PC-3 (cell line): ENCODE measurements at regions not wholly inside any gene's neighbourhood (a gene's known extent, or its start where the extent isn't known, plus 50 kb on each side); places are given as distances from the start of the nearest gene placed in this dataset.

Experiments used
- ATAC-seq: fragments of 200-7000 bp; cut with Tn5 transposase; 2 replicates; pipeline ENCODE4 v1.9.1; 2020; ENCODE audit warnings: mild to moderate bottlenecking, moderate library complexity
- BruUV-seq: library from RNA; stranded (reverse); fragments of 400-500 nt; replicated peaks from 2 replicates; lab custom pipeline; 2021; lab: Mats Ljungman, UMichigan
- CTCF ChIA-PET: fragments of 300-600 bp; sonication (Branson Sonifier 250); formaldehyde crosslinking; loops from one replicate; lab custom pipeline; 2022; ENCODE audit warnings: antibody characterized with exemption; lab: Charles Lee
- POLR2A ChIA-PET: fragments of 300-600 bp; sonication (Branson Sonifier 250); formaldehyde crosslinking; loops from one replicate; lab custom pipeline; 2022; ENCODE audit warnings: antibody characterized with exemption; ENCODE audit not compliant: unreplicated experiment; lab: Charles Lee
- DNase-seq: peaks from one replicate; pipeline ENCODE4 v3.0.0-alpha.2; 2015
- H2AFZ ChIP-seq: fragments of 300-600 bp; sonication (generic); 2 replicates; pipeline ENCODE4 v1.6.0; 2016; ENCODE audit warnings: antibody characterized with exemption, low read length
- H3F3A ChIP-seq: fragments of 300-600 bp; sonication (generic); one replicate; pipeline ENCODE4 v1.6.0; 2017; ENCODE audit warnings: antibody characterized with exemption, low read length, control low read depth, mild to moderate bottlenecking; ENCODE audit not compliant: unreplicated experiment
- H3K27ac ChIP-seq: fragments of 300-600 bp; sonication (generic); 2 replicates; pipeline ENCODE4 v1.5.1; 2016; ENCODE audit warnings: mild to moderate bottlenecking, low read length
- H3K27me3 ChIP-seq: fragments of 300-600 bp; sonication (generic); 2 replicates; pipeline ENCODE4 v1.6.1; 2016; ENCODE audit warnings: low read length, mixed read lengths
- H3K36me3 ChIP-seq: fragments of 300-600 bp; sonication (generic); 2 replicates; pipeline ENCODE4 v1.6.1; 2016; ENCODE audit warnings: low read depth, mixed run types, low read length, mixed read lengths
- H3K4me1 ChIP-seq: fragments of 300-600 bp; sonication (generic); 2 replicates; pipeline ENCODE4 v1.5.1; 2016; ENCODE audit warnings: low read length; ENCODE audit not compliant: insufficient read depth
- H3K4me2 ChIP-seq: fragments of 300-600 bp; sonication (generic); 2 replicates; pipeline ENCODE4 v1.6.0; 2016; ENCODE audit warnings: low read length
- H3K4me3 ChIP-seq: fragments of 300-600 bp; sonication (generic); 2 replicates; pipeline ENCODE4 v1.5.1; 2016; ENCODE audit warnings: mild to moderate bottlenecking, low read length, mixed read lengths
- H3K79me2 ChIP-seq: fragments of 300-600 bp; sonication (generic); 2 replicates; pipeline ENCODE4 v1.6.1; 2017; ENCODE audit warnings: low read length, mixed read lengths
- H3K9ac ChIP-seq: fragments of 300-600 bp; sonication (generic); 2 replicates; pipeline ENCODE4 v1.6.0; 2016; ENCODE audit warnings: mild to moderate bottlenecking, low read length
- H3K9me2 ChIP-seq: fragments of 300-600 bp; sonication (generic); replicated peaks from 2 replicates; pipeline ENCODE4 v1.6.1; 2016; ENCODE audit warnings: mixed run types, low read length, mixed read lengths
- H3K9me3 ChIP-seq: fragments of 300-600 bp; sonication (generic); 2 replicates; pipeline ENCODE4 v1.6.1; 2016; ENCODE audit warnings: low read length, mixed read lengths
- H4K20me1 ChIP-seq: fragments of 300-600 bp; sonication (generic); 2 replicates; pipeline ENCODE4 v1.6.1; 2016; ENCODE audit warnings: low read length, mixed read lengths
- EZH2 ChIP-seq: fragments of 300-600 bp; sonication (generic); IDR thresholded peaks from one replicate; pipeline ENCODE4 v1.6.1; 2017; ENCODE audit warnings: antibody characterized with exemption, mild to moderate bottlenecking, low read length; ENCODE audit not compliant: unreplicated experiment
- EZH2phosphoT487 ChIP-seq: fragments of 300-600 bp; sonication (generic); IDR thresholded peaks from 2 replicates; pipeline ENCODE4 v1.6.1; 2018; ENCODE audit warnings: mild to moderate bottlenecking, antibody characterized with exemption, low read length, borderline replicate concordance
- intact Hi-C: fragments of 100-400 bp; cut with micrococcal nuclease; formaldehyde crosslinking; loops from 2 replicates; pipeline ENCODE4 v1.9.0; 2023
- TF ChIP-seq, protein P1 (sequence below): fragments of 300-600 bp; sonication (generic); conservative IDR thresholded peaks from 2 replicates; pipeline ENCODE4 v1.5.1; 2017; ENCODE audit warnings: antibody characterized with exemption, low read depth, mild to moderate bottlenecking, low read length

DNA sequence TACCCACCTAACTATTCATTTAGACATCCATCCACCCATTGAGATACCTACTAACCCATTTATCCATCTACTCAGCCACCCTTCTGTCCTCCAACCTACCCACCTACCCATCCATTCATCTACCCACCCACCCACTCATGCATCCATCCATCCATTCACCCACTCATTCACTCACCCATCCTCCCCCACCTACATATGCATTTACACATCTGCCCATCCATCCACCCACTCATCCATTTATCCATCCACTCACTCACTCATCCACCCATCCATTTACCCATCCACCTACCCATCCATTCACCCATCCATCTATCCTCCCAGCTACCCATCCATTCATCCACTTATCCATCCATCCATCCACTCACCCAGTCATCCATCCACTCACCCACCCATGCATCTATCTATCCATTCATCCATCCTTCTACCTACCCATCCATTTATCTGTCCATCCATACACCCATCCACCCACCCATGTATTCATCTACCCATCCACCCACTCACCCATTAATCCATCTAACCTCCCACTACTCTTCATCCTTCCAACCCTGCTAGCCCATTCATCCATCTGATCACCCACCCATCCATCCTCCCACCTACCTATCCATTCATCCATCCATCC is 378.7 kb downstream of the CTTN start:
- no peaks in the 10 kb centered on the region for H3K9me3 ChIP-seq
- no TSS peak for BruUV-seq
- no peaks in the 10 kb centered on the region for H3K27me3 ChIP-seq
- no peak overlapping the region for H3K4me3 ChIP-seq
- H3K27ac ChIP-seq = no peak overlapping the region
- ChIA-PET POLR2A (no interaction called here), CTCF (no interaction called here)
- no peak overlapping the region for H3K4me2 ChIP-seq
- H3K9ac ChIP-seq = no peak overlapping the region
- H3F3A ChIP-seq = no peaks in the 10 kb centered on the region
- no peaks in the 10 kb centered on the region for H3K9me2 ChIP-seq
- ATAC-seq = no peak
- no peaks in the 10 kb centered on the region for H4K20me1 ChIP-seq
- TF ChIP-seq EZH2 = no peak
- TF ChIP-seq, protein P1, sequence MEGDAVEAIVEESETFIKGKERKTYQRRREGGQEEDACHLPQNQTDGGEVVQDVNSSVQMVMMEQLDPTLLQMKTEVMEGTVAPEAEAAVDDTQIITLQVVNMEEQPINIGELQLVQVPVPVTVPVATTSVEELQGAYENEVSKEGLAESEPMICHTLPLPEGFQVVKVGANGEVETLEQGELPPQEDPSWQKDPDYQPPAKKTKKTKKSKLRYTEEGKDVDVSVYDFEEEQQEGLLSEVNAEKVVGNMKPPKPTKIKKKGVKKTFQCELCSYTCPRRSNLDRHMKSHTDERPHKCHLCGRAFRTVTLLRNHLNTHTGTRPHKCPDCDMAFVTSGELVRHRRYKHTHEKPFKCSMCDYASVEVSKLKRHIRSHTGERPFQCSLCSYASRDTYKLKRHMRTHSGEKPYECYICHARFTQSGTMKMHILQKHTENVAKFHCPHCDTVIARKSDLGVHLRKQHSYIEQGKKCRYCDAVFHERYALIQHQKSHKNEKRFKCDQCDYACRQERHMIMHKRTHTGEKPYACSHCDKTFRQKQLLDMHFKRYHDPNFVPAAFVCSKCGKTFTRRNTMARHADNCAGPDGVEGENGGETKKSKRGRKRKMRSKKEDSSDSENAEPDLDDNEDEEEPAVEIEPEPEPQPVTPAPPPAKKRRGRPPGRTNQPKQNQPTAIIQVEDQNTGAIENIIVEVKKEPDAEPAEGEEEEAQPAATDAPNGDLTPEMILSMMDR = no peak
- TF ChIP-seq EZH2phosphoT487 = no peak
- H3K79me2 ChIP-seq = no peaks in the 10 kb centered on the region
- intact Hi-C loops = no loop called here
- no peak overlapping the region for H2AFZ ChIP-seq
- no peaks in the 10 kb centered on the region for H3K36me3 ChIP-seq
- no peaks in the 10 kb centered on the region for H3K4me1 ChIP-seq
- no peak for DNase-seq

- Histone ChIP-seq H4K20me1 (no peaks in the 10 kb centered on the region), H3F3A (no peaks in the 10 kb centered on the region), H3K9ac (no peak overlapping the region), H3K79me2 (no peaks in the 10 kb centered on the region), H3K27me3 (no peaks in the 10 kb centered on the region), H2AFZ (no peak overlapping the region), H3K4me3 (no peak overlapping the region), H3K9me2 (no peaks in the 10 kb centered on the region), H3K4me2 (no peak overlapping the region), H3K4me1 (no peaks in the 10 kb centered on the region), H3K27ac (no peak overlapping the region), H3K9me3 (no peaks in the 10 kb centered on the region), H3K36me3 (no peaks in the 10 kb centered on the region)
- ATAC-seq (no peak), DNase-seq (no peak)
- ChIA-PET POLR2A (no interaction called here), CTCF (no interaction called here)
- no TSS peak for BruUV-seq
- TF ChIP-seq EZH2phosphoT487 (no peak), EZH2 (no peak)
- TF ChIP-seq, protein P1 = no peak
- intact Hi-C loops = no loop called here
Observed at GRCh38 chr11:70778883-70779282, 380.6 kb downstream of the CTTN start.

GRCh38 chr11:70779433-70780245 is 381.3 kb downstream of the CTTN start:
- H3F3A ChIP-seq = no peaks in the 10 kb centered on the region
- ATAC-seq (no peak), DNase-seq (no peak)
- H3K9me2 ChIP-seq = no peaks in the 10 kb centered on the region
- TF ChIP-seq, protein P1 = no peak
- TF ChIP-seq EZH2phosphoT487 (no peak), EZH2 (no peak)
- H3K27ac ChIP-seq = no peak overlapping the region
- POLR2A ChIA-PET = no interaction called here
- H3K9me3 ChIP-seq = no peaks in the 10 kb centered on the region
- no peaks in the 10 kb centered on the region for H3K79me2 ChIP-seq
- H3K4me2 ChIP-seq = no peak overlapping the region
- no peaks in the 10 kb centered on the region for H4K20me1 ChIP-seq
- H3K4me1 ChIP-seq = no peaks in the 10 kb centered on the region
- no peak overlapping the region for H3K4me3 ChIP-seq
- no peaks in the 10 kb centered on the region for H3K27me3 ChIP-seq
- H3K9ac ChIP-seq = no peak overlapping the region
- no peaks in the 10 kb centered on the region for H3K36me3 ChIP-seq
- BruUV-seq = no TSS peak
- intact Hi-C loops = no loop called here
- H2AFZ ChIP-seq = no peak overlapping the region
- CTCF ChIA-PET = no interaction called here
